ENCODE measurements at regions not wholly inside any gene's neighbourhood (a gene's known extent, or its start where the extent isn't known, plus 50 kb on each side); places are given as distances from the start of the nearest gene placed in this dataset.
"Not testable (repeated sequence)": the region's sequence is repeated elsewhere in the genome, so short reads cannot be mapped to it uniquely, and the experiment has no call there.

DNA sequence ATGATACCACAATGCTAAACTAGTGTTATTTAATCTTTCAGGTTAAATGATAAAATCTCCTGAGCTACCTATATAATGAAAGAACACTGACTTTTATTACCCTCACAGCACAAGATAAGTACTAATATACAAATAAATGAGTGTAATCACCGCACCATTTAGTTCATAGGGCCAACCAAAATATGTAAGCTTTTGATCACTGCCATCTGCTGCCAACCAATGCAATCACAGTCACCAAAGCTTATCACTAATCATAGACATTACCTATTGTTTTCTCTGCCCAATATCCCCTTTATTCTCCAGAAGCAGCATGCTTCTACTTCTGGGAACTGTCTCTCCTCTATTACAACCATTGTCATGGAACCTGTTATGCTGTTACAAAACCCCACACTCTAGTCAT lies 151.6 kb upstream of the LRATD1 start:
- no peak for DNase-seq

DNA sequence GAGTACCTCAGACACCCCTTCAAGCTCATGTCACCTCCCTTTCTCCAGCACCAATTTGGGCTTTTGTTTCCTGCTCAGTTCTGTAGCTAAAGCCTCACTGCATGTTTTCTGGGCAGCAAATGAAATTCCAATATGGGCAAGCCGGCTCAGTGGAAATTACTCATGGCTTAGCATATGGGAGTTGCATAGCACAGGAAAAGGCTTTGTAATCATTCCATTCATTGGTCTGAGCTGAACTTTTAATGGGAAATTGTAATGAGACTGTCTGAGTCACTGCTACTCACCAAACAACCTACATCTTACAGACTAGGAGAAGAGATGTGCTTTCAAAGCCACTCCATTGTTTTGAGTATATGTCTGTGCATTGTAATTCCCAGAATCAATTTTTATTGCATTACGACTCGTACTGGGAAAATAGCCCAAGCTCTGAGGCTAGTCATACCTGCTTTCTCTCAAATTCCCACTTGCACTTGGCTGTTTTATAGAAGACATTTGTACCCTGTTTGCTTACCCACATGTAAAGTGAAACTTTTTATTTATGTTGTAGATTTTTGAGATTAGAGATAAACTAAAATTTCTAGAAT lies 139.5 kb upstream of the LRATD1 start:
- no peak for DNase-seq

DNA sequence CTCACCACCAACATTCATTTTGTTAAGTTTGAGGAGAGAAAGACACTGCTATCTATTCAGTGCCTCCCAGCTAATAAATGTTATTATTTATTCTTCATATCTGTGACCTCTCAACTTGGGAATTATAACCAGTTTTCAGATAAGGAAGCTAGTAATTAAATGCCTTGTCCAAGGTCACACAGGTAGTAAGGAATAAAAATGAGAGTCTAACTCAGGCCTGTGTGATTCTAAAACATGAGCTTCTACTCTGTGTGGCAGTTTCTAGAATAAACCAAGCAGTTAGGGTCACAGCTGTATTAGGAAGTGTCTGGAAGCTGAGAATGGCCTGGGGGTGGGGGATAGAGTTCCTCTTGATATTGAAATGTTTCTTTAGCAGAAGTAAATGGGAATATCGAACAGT lies 137.8 kb upstream of the LRATD1 start:
- DNase-seq: no peak

DNA sequence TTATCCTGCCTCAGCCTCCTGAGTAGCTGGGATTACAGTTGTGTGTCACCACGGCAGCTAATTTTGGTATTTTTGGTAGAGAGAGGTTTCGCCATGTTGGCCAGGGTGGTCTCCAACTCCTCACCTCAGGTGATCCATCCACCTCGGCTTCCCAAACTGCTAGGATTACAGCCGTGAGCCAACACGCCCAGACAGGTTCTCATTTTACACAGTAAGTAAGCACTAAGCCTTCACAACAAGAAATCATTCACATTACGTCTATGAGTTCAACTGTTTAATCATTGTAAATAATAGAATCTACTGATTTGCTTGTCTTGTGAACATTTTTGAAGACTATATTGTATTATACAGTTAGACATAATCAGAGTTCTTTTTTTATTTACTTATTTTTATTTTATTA lies 131.5 kb upstream of the LRATD1 start:
- no peak for DNase-seq

DNA sequence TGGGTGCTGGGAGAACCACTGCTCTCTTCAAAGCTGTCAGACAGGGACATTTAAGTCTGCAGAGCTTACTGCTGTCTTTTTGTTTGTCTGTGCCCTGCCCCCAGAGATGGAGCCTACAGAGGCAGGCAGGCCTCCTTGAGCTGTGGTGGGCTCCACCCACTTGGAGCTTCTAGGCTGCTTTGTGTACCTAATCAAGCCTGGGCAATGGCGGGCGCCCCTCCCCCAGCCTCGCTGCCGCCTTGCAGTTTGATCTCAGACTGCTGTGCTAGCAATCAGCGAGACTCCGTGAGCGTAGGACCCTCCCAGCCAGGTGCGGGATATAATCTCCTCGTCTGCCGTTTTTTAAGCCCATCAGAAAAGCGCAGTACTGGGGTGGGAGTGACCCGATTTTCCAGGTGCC lies 125.6 kb upstream of the LRATD1 start:
- not testable (repeated sequence) for DNase-seq

DNA sequence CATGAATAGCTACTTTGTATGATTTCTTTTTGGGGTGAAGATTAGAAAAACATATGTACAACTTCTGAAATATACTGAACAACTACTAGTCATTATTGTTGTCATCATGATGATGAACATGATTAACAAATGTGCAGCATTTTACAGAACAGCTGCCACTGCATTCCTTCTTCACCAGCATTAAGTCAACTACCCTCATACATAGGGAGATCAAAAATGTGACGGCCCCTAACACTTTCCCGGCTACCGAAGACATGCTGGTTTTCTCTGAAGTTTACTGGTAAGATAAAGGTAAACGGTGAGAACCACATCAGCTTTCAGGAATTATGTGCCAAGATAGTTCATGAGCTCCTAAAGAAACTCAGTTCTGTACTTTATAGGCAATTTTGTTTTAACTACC lies 121.0 kb upstream of the LRATD1 start:
- DNase-seq: no peak

DNA sequence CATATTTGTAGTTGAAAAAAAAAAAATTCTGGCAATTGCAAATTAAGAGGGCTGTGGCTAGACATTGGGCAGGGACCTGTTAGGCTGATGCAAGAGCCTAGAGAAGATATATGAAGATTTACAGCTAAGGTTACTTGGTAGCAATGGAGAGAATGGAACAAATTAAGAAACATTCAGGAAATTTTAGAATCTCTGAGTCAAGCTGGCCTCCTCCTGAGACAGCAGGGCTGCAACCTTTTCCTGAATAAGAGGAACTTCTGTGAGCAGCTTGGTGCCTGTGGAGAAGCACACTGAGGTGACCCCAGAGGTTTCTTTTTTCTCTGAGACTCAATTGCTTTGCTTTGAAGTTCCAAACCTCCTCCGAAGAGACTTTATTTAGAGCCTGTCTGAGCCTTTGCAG lies 118.6 kb upstream of the LRATD1 start:
- no peak for DNase-seq

DNA sequence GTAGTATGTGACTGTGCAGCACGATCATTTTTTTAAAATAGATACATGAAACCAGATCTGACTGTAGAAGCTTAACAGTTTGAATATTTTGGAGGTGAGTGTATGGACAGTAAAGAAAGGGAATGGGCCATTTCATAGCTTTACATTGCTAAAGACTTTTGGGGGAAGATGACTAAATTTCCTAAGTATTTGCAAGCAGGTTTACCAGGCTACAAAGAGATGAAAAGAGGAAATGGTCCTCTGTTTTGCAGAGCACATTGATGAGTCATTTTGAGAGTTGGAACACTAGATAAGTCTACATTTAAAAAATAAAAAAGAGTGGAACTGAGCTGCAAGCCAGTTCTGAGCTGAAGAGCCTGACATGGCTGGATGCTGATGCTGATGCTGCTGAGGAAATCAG lies 115.7 kb upstream of the LRATD1 start:
- no peak for DNase-seq

DNA sequence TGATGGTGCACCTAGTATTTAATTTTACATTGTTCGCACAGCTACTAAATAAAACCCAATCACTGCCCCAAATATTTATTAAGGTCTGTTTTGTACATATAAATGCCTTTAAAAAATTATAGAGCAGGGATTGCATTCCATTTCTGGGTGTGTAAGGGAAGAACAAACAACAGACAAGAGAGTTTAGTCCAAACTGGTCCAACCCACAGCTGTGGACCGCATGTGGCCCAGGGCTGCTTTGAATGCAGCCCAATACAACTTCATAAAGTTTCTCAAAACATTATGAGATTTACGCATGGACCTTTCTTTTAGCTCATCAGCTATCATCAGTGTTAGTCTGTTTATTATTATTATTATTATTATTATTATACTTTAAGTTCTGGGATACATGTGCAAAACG lies 114.8 kb upstream of the LRATD1 start:
- no peak for DNase-seq

DNA sequence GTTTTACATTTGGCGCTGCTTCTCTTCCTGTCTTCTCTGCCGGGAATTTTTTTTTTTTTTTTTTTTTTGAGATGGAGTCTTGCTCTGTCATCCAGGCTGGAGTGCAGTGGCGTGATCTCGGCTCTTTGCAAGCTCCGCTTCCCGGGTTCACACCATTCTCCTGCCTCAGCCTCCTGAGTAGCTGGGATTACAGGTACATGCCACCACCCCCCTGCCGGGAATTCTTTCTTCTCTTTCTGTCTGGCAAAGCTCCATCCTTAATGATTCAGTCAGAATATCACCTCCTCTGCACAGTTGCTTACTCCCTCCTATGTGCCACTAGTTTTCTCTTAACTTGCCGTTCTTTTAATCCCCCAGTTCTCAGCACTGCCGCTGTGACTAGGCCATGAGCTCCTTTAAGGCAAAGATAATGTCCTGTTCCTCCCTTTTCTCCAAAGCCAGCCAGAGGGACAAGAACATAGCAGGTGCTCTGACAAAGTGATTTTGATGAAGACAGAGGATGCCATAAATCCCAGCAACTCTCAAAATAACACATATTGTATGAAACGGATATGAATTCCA lies 112.1 kb upstream of the LRATD1 start:
- no peak for DNase-seq

DNA sequence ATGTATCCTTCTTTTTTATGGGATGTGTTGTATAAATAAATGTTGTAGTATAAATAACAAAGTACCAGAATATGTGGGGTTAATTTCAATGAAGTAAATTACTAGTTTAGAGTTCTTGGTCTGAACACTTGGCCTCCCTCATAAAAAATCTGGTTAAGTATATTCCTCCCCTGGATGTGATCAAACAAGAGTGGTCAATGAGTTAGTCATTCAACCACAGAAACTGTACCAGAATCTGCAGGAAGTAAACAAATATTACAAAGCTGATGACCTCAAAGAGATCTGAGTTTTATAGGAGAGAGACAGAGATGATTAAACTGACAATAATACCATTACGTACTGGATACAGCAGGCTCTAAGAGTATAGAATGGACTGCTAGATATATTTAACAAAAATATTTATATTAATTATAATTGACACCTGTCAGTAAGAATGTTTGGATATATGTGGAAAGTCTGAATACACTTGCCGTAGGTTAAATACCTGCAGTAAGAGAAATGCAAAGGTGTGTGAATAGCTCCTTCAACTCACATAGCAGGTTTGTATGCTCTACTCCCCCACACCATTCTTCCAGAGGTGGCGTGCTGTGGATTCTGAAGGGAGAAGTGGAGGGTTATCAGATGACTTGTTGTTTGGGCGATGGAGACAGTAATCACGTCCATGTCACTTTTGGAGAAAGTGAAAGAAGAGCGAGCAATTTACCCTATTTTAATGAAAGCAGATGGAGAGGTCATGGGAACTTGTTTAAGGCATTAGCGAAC lies 108.3 kb upstream of the LRATD1 start:
- no peak for DNase-seq

DNA sequence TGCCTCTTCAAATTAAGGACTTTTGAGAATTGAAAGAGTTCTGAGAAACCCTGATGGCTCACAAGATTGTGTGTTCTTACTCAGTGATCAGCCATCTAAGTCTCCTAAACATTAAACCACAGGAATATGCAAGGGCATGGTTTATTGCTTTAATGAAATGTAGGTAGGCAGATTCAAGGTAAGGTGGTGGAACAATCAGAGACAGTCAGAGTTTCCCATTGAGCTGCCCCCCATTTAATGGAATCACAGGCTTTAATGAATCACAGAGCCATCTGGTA lies 107.8 kb upstream of the LRATD1 start:
- no peak for DNase-seq

DNA sequence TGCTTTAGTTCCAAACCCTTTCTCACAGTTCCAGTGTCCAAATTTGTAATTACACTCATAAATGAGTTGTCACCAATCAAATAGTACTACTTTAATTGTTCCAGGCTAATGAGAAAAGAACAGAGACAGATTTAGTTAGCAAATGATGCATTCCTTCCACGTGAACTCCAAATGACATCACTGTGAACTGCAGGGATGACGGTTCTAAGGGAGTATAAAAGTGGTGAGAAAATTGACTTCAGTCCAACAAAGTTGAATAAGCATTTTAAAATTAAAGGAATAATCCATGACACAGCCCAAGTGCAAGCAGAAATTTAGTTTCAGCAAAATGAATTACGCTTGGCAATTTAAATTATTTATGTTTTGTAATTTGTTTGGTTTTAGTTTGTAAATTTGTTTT lies 102.0 kb upstream of the LRATD1 start:
- DNase-seq: no peak

DNA sequence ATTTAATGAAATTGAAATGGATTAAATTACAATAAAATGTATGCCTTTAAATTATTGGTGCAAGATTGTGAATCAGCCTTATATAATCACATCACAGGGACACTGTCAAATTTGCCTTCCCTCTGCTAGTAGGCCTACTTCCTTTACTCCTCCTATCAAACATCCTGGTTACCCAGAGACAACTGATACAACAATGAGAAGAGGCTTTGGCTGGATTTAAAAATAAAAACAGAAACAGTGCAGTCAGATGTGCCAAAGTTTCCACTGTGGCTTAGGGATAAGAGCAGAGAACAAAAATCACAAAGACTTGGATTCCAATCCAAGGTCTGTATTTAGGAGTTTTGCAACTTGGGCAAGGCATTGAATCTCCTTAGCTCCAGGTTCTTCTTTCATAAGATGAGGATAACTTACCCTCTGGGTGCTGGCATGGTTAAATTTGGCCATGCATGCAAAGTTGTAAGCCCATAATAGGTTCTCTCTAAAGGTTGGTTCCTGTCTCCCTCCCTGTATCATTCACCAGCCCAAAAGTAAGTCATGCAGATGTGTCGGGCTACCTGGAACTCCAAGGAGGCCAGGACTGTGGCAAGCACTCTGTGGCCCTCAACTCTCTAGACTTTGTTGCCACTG lies 99.3 kb upstream of the LRATD1 start:
- DNase-seq: no peak

DNA sequence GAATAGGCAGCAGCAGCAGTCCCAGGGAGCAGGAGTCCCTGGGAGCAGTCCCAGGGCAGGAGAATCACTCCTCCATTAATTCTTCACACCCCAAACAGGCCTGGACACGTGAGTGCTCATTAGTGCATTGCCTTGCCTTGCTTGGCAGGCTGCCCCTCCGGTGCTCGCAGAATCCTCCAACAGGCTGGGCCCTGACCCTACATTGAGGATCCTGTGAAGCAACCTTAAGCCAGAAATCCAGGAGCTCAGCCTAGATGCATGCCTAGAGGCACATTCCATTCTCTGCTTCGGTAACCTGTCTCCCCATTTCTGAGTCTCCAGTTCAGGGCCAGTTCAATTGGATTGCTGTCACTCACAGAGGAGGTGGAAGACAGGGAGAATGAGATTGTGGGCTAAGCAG lies 97.4 kb upstream of the LRATD1 start:
- DNase-seq: no peak

DNA sequence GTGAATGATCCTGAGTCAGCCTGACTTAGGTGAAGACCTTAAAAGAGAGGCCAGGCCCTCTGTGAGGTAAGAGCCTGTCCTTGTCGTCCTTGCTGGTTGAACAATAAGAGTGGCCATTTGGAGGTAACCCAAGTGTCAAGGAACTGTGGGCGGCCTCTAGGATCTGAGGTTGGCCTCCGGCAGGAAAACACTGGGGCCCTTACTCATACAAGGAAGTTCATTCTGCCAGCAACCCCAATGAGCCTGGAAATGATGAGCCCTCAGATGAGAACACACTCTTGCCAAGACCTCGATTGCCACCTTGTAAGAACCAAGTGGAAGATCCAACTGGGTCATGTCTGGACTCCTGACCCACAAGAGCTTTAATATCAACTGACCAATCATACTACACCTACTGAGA lies 95.5 kb upstream of the LRATD1 start:
- no peak for DNase-seq

DNA sequence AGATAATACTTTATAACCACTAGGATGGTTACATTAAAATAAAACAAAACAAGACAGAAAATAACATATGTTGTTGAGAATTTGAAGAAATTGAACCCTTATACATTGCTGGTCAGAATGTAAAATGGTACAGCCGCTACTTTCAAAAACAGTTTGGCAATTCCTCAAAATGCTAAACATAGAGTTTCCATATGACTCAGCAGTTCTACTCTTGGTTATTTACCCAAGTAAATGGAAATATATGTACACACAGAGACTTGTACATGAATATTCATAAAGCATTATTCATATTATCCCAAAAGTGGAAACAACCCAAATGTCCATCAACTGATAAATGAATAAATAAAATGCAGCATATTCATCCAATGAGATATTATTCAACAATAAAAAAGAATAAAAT lies 92.5 kb upstream of the LRATD1 start:
- DNase-seq: no peak

DNA sequence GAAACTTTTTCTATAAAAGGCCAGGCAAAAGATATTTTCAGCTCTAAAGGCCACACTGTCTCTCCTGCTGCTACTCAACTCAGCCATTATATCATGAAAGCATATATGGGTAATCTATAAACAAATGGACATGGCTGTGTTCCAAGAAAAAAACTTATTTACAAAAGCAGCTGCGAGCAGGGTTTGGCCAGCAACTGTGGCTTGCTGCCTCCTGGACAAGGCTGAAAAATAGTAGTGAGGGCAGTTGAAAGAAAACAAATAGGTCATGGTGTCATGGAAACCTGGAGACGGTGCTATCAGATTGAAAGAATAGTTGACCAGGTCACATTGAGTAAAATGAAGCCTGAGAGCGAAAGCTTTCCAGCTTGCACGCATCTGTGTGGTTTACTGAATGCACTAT lies 89.2 kb upstream of the LRATD1 start:
- DNase-seq: no peak

DNA sequence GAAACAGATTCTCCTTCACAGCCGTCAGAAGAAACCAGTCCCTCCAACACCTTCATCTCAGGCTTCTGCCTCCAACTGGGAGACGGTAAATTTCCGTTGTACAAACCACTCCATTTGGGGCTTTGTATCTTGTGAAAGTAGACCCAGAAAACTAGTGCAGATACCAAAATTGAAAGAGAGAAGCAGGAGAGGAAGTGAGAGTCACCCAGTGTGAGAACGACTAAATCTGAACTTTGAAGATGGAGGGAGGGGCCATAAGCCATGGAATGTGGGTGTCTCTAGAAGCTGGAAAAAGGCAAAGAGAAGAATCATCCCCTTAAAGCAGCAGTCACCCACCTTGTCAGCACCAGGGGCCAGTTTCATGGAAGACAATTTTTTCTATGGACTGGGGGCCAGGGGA lies 88.3 kb upstream of the LRATD1 start:
- no peak for DNase-seq

DNA sequence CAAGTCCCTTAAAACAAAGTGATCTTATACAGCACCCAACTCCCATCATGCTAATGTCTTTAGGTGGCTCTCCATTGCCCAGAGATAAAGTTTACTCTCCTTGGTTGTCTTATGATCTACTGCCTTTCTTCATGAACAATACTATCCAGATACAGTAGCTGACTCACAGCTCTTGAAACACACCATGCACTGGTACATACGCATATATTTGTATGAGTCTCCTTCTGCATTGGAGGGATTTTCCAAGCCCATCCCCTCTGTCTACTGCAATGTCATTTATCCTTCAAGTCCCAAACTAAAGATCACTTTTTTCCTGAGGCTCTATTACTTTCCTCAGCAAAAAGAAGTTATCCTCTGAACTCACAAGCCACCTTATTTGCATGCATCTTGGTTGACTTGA lies 84.7 kb upstream of the LRATD1 start:
- no peak for DNase-seq

DNA sequence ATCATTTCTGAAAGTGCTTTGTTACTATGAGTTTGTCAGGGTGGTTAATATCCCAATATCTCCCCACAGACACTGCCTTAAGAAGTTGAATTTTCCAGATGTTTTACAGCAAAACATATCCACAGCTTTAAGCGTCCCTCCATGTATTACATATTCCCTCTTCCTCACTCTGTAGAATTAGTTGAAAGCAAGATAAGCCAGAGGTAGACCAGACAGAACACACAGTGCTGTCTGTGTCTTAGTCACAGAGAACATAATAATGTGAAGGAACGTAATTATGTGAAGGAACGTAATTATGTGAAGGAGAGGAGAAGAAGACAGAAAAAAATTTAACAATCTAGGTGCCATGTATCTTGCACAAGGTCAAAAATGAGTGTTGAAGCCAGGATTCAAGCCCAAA lies 81.9 kb upstream of the LRATD1 start:
- no peak for DNase-seq

DNA sequence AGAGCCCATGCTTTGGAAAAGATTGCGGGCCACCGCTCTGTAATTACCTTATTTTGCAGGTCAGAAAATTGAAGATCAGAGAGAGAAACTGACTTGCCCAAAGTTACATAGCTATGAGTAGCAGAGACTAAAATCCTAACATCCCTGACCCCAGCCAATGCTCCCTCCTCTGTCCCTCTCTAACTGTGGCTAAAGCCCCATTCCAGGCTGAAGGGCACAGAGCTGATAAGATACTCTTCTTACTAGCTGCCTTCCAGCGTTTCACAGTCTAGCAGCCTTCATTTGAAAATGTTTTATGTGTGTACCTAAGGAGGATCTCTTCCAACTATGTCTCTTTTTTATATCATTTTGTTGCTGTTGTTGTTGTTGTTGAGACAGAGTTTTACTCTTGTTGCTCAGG lies 81.4 kb upstream of the LRATD1 start:
- no peak for DNase-seq

DNA sequence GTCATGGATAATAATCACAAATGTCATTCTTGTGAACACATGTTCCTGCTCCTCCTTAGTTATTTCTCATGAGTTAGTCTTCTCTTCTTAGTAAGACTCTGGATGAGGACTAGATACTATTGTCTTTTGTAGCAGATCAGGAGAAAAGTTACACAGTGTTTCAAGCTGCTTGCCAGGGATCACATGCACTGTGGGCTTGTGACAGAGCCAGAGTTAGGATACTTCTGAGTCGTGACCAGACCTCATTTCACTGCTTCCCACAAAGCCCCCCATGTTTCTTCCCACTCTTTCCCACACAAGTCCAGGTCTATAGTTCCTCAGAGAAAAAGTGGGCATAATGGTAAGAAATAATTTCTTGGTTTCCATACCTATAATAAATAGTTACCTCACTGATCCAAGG lies 80.2 kb upstream of the LRATD1 start:
- no peak for DNase-seq

DNA sequence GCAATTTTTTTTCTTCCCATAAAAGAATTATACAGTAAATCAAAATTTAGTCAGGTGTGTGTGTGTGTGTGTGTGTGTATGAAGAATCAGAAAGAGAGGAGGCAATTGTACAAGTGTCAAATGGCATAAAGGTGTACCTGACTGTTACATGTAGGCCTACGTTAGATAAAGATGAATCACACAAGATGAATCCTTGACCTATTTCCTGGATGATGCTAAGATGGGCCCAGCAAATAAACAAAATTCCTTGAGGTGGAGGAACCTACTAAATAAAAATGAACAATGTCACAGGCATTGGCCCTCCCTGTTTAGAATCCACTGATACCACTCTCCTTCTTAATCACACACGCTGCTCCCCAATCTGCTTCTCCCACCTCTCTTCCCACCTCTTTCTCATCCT lies 79.7 kb upstream of the LRATD1 start:
- no peak for DNase-seq

Measured in CD4-positive, alpha-beta T cell treated with Interleukin-6 for 4 hours (primary cell).